Nucleus accumbens (tissue), 56 donors: ENCODE measurements at regions not wholly inside any gene's neighbourhood (a gene's known extent, or its start where the extent isn't known, plus 50 kb on each side); places are given as distances from the start of the nearest gene placed in this dataset.
A peak's percentile ranks its signal among the peaks of the same experiment; 100 is the strongest.

Experiments used
- DNase-seq, 56 donors: peaks; one replicate each; lab custom pipeline; 2025; lab: John Stamatoyannopoulos, UW

DNA sequence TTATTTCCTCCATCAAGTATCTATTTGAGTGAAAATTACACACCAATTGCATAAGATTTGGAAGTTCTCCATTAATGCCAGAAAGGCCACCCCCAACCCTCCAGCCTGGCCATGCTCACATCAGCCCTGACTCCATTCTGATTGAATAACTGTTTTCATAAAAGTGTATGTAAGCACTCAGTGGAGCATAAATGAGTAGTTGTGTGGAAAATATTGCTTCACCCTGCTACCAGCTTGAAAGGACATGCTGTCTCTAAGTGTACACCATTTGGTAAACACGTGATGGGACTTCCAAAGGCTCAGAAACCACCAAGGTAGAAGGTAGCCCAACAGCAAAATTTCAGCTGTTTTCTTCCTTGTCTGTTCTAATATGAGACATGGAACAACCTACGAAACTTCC lies 393.8 kb downstream of the ZNF385D start:
- DNase-seq, result no peak

DNA sequence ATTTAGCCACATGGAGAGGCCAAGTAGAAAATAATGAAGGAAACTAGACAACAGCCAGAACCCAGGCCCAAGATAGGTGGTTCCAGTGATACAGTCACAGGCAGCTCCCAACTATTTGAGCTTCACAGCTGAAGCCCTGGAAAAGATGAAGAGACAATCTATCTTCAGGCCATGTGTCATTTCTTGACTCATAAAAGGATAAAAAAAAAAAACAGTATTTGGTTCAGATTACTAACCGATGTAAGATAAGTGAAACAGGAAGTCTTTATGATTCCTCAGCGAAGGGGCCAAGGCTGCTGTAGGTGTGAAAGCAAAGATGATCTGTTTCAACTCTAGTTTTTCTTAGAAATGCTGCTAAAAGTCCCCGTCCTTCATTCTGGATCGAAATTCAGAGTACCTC lies 394.6 kb downstream of the ZNF385D start:
- DNase-seq, result no peak

DNA sequence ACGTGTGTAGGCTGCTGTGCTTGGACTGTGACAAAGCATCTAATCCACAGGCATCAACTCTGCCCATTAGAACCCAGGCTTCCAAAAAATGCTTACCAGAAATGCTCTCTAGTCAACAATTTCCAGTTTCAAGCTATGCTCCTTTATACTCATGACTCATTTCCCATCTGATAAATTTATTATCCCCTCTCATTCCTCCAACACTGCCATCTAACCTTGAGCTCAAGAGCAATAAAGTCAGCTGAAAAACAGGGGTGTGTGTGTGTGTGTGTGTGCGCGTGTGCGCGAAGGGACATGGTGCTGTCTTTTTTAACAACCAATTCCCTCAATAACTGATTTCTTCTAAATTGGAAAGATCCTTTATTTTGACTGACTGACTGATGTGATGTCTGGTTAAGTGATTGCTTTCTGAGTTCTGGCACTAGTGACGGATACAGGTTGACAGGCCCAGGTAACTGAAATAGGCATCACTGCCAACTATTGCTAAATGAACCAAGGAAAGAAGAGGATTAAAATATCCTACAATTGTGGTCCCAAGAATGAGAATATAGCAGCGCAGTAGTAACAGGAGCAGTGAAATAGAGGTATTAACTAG lies 405.5 kb downstream of the ZNF385D start:
- no peak for DNase-seq

DNA sequence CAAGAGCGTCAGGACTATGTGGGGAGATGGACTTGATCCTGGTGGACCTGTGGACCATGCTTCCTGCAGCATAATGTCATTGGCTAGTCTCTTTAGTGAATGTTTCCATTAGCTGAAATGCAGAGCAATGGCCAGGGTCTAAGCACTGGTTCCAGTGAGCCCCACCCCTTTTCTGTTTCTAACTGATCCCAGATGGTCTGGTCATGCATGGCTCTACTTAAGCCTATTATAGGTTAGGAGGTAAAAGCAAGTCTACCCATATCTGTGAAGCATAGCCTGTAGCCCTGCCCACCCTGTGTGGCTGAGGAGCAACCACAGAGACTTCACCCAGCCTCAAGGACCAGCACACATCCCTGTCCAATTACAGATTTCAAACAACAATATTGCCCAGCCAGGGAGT lies 419.2 kb downstream of the ZNF385D start:
- DNase-seq, result no peak

DNA sequence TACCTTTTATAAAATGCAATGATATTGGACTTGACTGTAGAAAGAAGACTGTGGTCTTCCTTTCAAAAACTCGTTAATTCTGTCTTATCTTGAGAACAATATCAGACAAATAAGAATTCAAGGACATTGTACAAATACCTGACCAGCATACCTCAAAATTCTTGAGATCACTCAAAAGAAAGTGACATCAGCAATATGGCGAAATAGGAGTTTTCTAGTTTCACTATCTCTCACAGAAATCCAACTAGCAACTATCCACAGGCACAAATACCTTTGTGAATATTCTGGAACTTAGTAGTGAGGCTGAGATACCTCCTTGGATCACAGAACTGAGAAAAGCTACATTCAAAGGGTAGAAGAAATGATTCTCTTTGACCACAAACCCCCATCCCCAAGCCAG lies 419.7 kb downstream of the ZNF385D start:
- no peak for DNase-seq

DNA sequence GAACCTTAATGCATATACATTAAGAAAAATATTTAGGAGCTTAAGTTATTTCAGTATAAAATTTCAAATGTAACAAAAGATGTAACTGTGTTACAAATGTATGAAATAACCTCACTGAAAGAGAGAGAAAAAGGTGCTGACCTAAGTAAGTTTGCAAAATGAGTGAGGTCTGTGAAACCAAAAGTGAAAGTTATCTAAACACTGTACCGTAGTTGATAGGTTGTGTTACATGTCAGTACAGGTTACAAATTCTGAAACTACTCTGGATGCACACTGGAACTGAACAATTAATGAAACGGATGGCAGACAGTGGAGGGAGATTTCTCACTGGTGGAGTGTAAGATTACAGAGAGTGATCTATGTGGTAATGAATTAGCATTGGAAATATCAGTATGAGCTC lies 420.7 kb downstream of the ZNF385D start:
- no peak for DNase-seq

DNA sequence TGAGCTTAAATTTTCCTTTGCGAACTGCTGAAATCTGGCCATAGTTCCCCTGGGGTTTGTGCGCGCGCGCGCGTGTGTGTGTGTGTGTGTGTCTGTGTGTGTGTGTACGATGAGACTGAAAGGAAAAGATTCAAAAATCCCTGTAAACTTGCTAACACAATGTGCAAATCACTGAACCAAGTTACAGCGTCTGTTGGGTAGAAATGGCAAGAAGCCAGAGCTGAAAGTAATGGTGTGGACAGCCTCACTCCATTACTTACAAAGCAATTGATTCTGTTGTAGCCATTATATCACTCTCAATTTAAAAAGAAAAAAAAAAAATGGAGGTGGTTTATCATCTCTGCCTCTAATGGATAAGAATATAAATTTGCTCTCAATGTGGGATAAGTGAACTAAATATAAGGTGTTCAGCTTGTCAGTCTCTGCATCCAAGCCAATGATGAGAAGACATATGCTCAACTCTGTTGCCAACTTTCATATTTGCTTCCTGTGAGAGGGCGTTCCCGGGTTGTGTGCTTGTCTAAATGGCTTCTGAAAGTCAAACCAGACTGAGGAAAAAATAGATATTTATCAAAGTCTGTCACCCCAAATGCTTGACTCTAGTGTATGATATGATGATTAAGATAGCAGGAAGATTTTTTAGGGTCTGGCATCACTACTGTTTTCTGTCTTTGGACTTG lies 422.2 kb downstream of the ZNF385D start:
- no peak for DNase-seq

DNA sequence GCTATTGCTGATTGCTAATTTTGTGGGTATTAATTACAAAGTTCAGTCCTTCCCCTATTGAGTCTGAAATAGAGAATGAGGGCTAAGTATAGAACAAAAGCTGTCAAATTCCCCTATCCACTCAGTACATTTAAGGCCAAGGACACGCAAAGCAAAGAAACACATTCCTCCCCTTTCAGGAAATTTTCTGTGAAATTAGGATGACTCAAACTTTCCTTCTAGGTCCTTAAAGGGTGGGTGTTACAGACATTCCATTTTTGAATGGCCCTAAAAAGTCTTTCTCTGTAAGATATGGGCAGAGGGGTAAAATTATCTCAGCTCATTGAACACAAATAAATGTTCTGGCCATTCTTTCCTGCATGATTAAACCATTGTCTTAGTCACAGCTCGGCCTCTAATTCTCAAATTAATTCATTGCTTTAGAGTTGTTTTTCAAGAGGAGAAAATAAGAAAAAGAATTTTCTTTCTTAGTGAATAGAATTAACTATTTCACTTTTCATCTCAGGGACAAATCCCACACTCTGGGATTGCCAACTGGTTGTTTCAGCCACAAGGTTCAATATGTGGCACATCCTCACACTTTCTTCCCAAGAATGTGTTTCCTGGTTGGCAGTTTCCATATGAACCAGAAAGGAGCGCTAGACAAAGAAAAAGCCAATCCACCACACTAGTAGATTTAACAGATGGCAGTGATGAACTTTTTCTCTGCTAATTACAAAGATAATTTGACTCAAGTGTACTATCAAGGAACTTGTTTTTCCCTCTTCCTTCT lies 424.1 kb downstream of the ZNF385D start:
- no peak for DNase-seq

DNA sequence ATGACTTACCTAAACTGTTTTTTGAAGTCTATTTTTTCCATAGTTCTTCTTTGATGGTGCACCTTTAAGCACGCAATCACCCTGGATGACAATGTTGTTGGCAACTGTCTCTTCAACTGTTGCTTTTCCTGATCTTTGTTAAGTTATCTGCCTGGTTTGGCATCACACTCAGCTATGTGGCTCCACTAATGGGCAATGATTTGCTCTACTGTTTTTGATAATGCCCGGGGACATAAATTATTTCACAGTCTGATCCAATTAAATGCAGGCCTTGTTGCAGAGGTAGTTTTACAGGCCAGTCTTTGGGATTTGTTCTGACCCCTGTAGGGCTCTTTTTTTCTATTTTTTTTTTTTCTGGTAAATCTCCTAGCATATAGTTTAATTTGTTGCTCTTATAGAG lies 436.3 kb downstream of the ZNF385D start:
- DNase-seq, result no peak

DNA sequence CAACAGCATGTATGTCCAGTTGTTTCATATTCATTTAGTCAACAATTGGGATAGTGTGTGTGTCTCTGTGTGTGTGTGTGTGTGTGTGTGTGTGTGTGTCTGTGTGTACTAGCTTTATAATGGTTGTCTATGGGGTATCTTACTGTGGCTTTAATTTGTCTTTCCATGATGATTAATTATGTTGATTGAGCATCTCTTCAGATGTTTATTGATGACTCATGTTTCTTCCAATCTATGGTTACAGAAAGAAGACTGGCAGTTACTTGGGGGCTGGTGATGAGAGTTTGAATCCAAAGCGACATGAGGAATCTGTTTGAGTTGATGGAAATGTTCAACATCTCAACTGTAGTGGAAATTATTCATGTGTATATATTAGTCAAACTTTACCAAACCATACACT lies 440.1 kb downstream of the ZNF385D start:
- DNase-seq, result no peak

DNA sequence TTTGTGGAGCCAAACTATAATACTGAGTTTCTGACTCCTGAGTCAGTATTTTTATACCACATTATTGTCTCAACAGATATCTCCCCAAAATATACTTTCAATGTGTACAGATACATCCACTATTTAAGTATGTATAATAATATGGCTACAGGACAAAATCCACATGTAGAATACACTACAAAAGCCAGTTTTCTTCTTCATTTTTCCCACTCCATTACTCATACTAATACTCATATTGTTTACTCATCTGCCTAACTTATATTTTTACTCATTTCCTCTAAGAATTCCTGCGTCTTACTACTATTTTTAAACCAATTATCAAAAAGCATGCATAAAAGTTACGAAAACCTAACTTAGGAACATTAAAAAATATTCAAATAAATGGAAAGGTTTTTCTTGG lies 440.8 kb downstream of the ZNF385D start:
- DNase-seq, result no peak

DNA sequence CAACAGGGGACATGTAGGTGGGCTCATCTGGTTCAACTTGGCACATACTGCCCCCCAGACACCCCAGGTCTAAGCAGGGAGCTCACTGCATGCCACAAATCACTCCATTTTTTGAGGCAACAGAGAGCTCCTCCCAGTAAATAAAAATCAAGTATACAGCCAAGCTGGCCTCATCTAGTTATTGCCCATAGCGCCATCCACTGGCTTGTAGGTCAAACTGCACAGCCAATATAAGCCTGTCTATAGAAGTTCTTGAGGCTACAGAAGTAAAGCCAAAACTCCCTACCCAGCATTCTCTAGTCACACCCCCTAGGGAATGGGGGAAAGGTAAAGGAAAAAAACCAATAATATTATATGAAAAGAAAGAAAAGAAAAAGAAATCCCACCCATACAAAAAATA lies 453.7 kb downstream of the ZNF385D start:
- DNase-seq, result no peak

DNA sequence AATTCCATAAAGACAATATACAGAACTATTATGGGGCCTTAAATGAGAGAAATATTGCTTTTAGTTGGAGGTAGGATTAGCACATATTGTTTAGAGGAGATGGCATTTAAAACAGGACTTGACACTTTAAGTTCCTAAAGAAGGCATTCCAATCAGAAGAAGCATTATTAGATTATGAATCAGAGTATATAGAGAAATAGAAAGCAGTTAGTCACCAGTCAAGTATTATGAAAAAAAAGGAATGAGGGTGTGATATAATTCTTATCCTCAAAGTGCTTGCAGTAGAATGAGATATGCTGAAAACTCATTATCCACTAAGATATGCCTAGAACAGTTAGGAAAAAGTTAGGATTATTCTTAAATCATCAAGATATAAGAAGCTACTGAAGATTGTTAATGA lies 456.2 kb downstream of the ZNF385D start:
- no peak for DNase-seq

DNA sequence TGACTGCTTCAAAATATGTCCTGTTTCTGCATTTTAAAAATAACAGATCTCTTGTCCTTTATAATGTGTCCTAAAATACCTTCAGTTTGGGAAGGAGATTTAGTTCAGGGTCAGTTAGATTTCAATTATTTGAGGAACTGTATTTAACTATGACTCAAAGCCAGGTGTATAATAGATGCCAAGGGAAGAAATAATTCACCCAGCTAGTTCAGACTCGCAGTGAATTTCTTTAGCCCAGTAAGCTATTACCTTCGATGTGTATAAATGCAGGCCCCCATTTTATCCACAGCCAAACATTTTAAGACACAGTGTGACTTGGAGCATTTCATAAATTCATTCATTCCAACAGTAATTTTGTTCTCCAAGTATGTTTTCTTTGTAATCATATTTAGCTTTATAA lies 458.0 kb downstream of the ZNF385D start:
- DNase-seq, result no peak

DNA sequence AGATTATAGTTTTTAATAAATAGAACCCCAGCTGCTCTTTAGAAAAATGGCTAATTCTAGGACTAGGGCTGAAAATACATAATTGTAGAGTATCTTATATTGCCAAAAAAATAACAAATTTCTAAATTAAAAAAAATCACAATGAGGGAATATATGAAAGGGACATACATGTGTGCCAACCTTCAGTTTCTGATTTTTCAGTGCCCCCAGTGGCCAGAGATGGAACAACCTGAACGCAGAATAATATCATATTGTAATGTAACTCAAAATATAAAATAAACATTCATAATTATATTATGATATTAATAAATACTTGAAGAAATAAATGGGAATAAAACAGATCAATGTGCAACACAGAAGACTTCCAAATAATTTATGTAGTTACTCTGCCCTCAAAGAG lies 460.5 kb downstream of the ZNF385D start:
- peak in 1 of 56 donors; percentile 4 for DNase-seq

DNA sequence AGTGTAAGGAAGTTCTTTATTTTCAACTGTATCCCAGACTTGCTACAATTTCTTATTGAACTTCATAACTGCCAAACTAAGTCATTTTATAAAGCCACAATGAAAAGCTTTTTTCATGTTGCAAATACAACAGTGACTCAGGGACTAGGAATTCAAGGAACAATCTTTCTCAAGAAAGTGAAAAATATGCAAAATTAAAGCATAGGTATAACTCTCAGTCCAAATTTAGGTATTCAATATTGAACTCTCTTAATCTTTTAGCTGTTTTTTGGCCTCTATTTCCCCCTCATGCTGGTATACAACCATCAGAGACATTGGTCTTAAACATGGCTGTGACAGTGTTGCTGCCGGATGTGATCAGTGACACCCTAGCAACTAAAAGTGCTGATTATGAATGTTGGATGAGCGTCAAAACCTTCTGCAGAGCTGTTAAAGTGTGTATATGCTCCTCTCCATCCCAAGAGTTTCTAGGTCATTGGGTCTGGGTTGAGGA lies 476.9 kb downstream of the ZNF385D start:
- no peak for DNase-seq

DNA sequence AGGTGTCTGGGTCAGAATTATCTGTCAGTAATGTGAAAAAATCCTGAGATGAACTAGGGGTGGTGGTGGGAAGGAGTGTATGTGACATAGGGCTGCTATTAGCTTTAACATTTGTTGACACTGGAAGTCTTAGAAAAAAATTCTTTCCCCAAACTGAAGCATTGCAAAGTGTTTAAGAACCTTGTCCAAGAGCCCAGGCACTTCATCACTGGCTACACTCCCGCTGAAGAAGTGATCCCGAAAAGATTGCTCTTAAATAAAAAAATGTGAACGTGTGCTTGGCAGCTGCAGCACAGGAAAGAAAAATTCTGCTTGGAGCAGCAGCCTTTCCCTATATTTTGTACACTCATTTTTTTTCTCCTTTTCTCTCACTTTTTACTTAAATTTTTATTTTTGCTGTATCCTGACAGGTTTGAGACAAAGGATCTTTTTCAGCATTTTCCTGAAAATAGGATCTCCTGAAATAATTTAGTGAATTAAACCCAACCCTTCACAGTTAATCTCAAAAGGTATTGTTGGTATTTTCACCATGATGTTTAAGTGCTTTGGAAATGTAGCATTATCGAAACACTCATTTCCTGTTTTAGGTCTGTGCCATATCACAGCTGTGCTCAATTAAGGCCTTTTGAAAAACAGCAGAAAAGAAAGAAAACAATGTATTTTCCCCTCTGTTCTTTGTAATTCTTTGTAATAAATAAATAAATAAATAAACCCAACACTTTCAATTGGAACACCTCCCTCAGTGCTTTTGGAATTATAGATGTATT lies 477.6 kb downstream of the ZNF385D start:
- no peak for DNase-seq

DNA sequence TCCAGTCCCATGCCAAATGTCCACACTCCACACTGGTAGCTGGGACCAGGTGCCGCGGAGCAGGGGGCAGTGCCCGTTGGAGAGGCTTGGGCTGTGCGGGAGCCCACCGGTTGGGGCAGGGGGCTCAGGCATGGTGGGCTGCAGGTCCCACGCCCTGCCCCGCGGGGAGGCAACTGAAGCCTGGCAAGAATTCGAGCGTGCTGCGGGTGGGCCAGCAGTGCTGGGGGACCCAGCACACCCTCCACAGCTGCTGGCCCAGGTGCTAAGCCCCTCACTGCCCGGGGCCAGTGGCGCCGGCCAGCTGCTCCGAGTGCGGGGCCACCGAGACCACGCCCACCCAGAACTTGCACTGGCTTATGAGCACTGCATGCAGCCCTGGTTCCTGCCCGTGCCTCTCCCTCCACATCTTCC lies 479.4 kb downstream of the ZNF385D start:
- DNase-seq, result no peak

DNA sequence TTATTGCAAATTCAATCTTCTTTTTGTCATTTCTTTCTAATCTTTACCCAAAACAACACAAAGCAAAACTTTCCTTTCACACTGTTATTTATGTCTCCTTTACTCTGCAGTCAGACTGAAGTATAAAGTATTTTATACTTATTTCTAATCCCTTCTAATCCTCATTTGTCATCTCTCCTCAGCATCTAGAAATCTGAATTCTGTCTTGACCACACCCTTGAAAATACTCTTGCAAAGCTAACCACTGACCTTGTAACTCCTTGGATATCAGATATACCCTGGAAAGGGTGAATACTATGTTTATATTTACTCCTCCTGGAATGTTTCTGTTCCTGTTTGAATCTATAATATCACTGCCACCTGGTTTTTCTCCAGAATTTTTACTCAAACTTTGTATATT lies 481.1 kb downstream of the ZNF385D start:
- no peak for DNase-seq

DNA sequence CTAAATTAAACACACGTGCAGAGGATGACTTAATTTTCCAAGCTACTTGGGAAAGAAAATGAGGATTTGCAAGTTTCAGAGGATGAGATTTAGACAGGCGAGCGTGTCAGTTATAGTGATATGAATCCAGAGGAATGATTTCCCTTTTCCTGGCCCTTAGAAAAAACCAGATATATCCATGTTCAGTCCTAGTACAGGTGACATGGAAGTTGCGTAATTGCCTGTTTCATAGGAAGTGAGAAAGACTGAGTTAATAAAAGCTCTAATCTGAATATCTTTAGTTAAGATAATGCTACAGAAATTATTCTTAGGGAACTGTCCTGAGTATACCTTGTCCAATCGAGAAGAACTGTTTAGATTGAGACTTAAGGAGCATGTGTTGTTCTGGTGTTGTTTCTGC lies 490.5 kb downstream of the ZNF385D start:
- no peak for DNase-seq

DNA sequence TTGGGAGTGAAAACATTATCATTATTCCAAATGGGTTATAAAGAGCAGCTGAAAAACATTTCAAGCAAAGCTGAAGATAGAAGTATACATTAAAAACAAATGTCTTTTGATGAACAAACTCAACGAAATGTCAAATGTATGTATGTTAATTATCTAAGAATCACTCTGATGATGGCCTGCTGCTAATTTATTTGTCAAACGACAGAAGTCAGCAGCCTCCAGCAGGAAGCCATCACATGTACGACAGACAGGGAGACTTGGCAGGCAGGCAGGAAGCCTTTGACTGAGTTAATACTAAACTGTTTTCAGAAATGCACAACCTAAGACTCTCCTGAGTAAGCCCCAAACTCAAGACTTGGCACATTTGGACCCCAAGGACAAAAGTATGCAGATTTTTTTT lies 491.1 kb downstream of the ZNF385D start:
- DNase-seq, result no peak
